Head of caudate nucleus (tissue), 42 donors: ENCODE measurements at regions not wholly inside any gene's neighbourhood (a gene's known extent, or its start where the extent isn't known, plus 50 kb on each side); places are given as distances from the start of the nearest gene placed in this dataset.

Experiments used
- DNase-seq, 42 donors: peaks; one replicate each; pipeline versions ENCODE4 v3.0.0 to v3.0.0-alpha.2; 2020 to 2021; ENCODE audit warnings: mixed read lengths in 7 of 42
- intact Hi-C: fragments of 100-400 bp; cut with DNase I; formaldehyde crosslinking; loops from one replicate; pipeline ENCODE4 v1.15.0; 2022

DNA sequence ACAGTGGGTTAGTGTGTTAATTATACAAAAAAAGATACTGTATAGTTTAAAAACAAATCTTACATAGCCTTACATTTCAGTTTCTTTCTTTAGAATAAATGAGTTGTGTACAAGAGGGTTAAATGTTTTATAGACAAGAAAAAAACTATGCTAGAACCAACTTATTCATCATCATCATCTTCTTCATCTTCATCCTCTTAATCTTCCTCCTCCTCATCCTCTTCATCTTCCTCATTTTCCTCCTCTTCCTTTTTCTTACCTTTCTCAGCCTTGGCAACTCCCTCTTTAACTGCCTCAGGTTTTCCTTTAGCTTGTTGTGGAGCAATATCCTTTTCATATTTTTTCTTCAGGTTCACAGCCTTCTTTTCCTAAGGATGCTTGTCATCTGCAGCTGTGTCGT lies 53.7 kb downstream of the RPS12 start:
- intact Hi-C loops: no loop called here

GRCh38 chr6:132872923-132873322 lies 58.6 kb downstream of the RPS12 start:
- intact Hi-C loops: no loop called here
- no peak for DNase-seq

More for the DNA sequence above, 53.7 kb downstream of the RPS12 start:
- DNase-seq: no peak

- no peak for DNase-seq
- intact Hi-C loops: no loop called here
Measured at GRCh38 chr6:132877003-132877402, 62.6 kb downstream of the RPS12 start.

DNA sequence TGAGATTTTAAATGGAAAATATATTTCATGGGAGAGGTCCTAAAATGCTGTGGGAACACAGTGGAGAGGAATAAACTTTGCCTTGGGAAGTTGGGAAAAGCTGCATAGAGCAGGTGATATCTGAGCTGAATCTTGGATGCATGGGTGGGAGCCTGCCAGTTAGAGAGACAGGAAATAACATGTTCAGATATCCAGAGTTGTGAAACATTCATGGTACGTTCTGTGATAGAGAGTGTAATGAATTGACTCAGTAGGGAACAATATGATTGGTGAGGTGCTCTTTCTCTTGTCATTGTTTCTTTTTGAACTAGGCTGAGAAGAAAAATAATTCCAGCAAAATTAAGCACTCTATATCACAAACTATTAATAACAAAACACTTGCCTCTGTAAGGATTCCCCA lies 72.8 kb downstream of the RPS12 start:
- DNase-seq: no peak
- intact Hi-C loops: no loop called here

DNA sequence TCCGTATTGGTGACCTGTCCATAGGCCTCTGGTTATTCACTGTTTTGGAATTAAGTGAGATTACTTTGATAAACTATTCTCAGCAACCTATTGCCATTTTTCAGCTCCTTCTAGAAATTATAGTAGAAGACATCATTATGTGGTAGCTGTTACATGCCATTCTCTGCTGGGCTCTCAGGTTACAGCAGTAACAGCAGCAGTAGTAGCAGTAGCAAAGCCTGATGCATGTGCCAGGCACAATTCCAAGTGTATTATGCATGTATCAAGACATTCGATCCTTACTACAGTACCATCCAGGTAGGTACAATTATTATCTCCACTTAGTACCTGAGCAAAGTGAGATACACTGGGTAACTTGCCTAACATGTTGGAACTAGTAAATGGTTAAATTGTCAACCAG lies 74.3 kb downstream of the RPS12 start:
- no peak for DNase-seq
- intact Hi-C loops: no loop called here

DNA sequence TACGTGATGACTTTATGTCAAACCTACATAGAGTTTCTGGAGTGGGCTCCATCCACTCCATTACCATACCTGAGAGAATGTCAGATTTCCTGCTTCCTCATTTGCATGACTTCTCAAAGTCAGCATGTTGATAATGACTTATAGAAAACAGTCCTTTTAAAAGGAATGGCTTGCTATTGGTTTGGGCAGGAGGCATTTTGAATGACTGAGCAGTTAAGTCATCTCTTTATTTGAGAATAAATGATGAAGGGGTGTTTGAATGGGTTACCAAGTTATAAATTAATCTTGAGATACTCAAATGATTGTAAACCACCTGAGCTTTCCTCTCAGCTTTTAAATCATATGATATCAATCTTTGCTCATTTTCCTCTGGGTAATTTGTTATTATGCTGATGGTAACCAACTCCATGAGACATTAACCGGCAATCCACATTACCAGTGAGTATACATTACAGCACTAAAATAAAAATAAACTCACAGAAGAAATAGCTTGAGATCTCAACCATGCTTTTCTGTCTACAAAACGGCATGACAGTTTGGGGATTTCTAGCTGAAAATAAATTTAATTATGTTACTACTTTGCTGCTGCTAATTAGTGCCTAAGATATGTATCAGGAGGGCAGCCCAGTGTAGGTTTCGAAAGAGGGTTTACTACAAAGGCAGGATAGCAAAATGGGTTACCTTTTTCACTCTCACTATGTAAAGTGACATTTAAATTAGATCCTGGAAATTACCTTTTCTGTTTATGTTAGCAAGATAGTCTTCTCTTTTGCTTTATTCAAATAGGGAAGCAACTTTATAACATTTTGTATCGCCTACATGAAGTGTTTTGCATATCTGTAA lies 78.8 kb downstream of the RPS12 start:
- intact Hi-C loops: no loop called here
- no peak for DNase-seq

GRCh38 chr6:132893772-132894490 lies 79.6 kb downstream of the RPS12 start:
- DNase-seq: no peak
- intact Hi-C loops: no loop called here

- intact Hi-C loops: no loop called here
- DNase-seq: no peak
Measured at GRCh38 chr6:132898376-132898775, 84.0 kb downstream of the RPS12 start.

DNA sequence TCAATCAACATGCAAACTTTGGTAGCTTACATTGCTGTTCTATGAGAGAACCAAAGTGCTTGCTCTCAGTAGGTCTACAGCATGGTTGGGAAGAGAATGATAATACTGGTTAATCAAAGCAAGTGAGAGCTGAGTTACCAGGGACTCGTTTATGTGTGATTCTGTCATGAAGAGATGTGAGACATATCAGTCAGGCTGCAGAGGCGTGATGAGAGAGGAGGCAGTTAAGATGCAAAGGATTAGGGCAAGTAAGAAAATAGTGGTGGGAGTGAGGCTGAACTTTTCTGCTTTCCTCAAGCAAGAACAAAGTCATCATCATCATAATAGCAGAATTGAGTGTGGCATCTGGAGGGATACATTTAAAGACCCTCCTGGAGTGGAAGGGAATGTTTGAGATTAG lies 86.5 kb downstream of the RPS12 start:
- peak in 8 of 42 donors; percentile 3 to 61 (median 17) for DNase-seq
- intact Hi-C loops: no loop called here

GRCh38 chr6:132902901-132903300 lies 88.5 kb downstream of the RPS12 start:
- no peak for DNase-seq
- intact Hi-C loops: no loop called here

DNA sequence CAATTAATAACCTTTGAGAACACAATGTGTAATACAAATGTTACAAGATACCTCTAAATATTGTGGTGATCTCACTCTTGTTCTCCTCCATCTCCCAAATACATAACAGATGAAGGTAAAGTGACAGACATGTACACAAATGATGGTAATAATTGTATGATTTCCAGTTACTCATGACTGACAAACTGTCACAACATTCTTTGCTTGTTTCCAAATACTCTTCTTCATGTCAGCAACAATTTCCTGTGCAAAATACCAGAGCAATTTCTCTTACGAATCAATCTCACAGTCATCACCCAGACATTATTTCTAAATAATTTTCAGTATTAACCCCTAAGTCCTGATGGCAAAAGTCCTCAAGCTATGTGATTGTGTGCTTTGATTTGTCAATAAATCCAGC lies 92.9 kb downstream of the RPS12 start:
- DNase-seq: no peak
- intact Hi-C loops: no loop called here

DNA sequence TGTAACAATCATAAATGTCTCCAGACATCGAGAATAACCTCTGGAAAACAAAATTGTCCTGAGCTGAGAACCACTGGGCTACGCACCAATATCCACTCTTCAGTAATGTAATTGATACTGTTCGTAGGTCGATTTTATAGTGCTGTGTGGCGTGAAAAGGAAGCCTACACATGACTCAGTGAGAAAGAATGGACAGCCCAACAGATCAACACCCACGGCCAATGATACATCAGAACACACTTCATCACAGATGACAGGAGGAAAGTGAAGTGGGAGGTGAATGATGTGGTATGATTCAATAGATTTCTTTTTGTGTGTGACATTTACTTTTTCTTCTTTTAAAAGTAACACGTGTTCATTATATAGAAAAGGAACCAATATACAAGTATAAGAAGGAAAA lies 93.5 kb downstream of the RPS12 start:
- DNase-seq: no peak
- intact Hi-C loops: no loop called here

GRCh38 chr6:132909742-132910141 lies 95.4 kb downstream of the RPS12 start:
- DNase-seq: no peak
- intact Hi-C loops: no loop called here

- DNase-seq: no peak
- intact Hi-C loops: no loop called here
Measured at GRCh38 chr6:132910759-132911158, 96.4 kb downstream of the RPS12 start.

GRCh38 chr6:132919045-132919860 lies 104.9 kb downstream of the RPS12 start:
- peak in 11 of 42 donors; percentile 5 to 64 (median 18) for DNase-seq

DNA sequence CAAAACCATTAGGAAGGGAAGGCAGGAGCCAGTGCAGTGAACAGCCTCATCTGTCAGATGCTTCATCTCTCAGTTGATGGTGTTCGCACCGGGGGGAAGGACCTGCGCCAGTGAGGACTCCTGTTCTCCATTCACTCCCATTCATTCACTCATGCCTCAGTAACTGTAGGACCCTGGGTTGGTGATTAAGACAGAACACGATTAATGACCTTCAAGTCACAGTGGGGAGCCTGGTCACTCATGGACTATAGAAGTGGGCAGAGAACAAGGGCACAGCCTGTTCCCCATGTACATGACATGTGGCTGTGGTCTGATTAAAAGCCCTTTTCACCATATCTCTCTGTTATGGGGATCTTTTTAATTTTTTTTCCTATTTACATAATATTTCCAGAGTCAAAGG lies 113.3 kb downstream of the RPS12 start:
- intact Hi-C loops: no loop called here

More at GRCh38 chr6:132919045-132919860, 104.9 kb downstream of the RPS12 start:
- intact Hi-C loops: no loop called here

GRCh38 chr6:132929141-132929540 lies 114.8 kb downstream of the RPS12 start:
- intact Hi-C loops: no loop called here
- no peak for DNase-seq

More for the DNA sequence above, 113.3 kb downstream of the RPS12 start:
- no peak for DNase-seq

DNA sequence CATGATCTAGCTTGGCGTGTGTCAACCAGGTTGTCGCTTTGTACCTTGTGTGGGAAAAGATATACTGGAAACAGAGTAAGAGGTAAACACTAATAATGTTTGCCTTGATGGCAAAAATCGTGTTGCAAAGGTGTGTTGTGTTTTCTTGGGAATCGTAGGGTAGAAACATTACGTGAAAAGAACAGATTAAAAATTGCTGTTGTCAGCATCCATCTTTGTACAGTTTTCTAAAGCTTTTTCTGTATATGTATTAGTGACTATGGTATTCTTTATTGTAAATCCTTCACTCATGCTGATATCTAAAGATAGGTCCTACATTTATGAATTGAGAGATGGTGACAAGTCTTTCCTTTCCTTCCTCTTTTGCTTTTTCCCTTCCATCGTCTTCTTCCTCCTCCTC lies 116.9 kb downstream of the RPS12 start:
- no peak for DNase-seq
- intact Hi-C loops: no loop called here

GRCh38 chr6:132931936-132932514 lies 117.7 kb downstream of the RPS12 start:
- DNase-seq: no peak
- intact Hi-C loops: no loop called here
